Chondrocyte (in vitro differentiated cells): ENCODE measurements at regions not wholly inside any gene's neighbourhood (a gene's known extent, or its start where the extent isn't known, plus 50 kb on each side); places are given as distances from the start of the nearest gene placed in this dataset.

Experiments used
- DNase-seq: peaks from one replicate; pipeline ENCODE4 v3.0.0; 2021; ENCODE audit warnings: mixed read lengths, low spot score
- H3K27ac Mint-ChIP-seq: one replicate; pipeline ENCODE4 v1.8.0; 2021; ENCODE audit warnings: mild to moderate bottlenecking, moderate library complexity, mixed read lengths; ENCODE audit not compliant: unreplicated experiment
- H3K27me3 Mint-ChIP-seq: 2 replicates; pipeline ENCODE4 v1.8.0; 2021; ENCODE audit warnings: low read depth, mixed read lengths
- H3K36me3 Mint-ChIP-seq: 2 replicates; pipeline ENCODE4 v1.8.0; 2021; ENCODE audit warnings: low read depth, mixed read lengths
- H3K4me1 Mint-ChIP-seq: 2 replicates; pipeline ENCODE4 v1.8.0; 2021; ENCODE audit warnings: low read depth, mild to moderate bottlenecking, mixed read lengths
- H3K4me3 Mint-ChIP-seq: one replicate; pipeline ENCODE4 v1.8.0; 2021; ENCODE audit warnings: mild to moderate bottlenecking, moderate library complexity, mixed read lengths; ENCODE audit not compliant: unreplicated experiment
- H3K9me3 Mint-ChIP-seq: 2 replicates; pipeline ENCODE4 v1.8.0; 2021; ENCODE audit warnings: low read depth, mixed read lengths
- CTCF ChIP-seq: fragments of 200-600 bp; sonication (generic); IDR thresholded peaks from 2 replicates; pipeline ENCODE4 v1.5.0; 2021; ENCODE audit warnings: antibody characterized with exemption, mild to moderate bottlenecking, moderate library complexity

DNA sequence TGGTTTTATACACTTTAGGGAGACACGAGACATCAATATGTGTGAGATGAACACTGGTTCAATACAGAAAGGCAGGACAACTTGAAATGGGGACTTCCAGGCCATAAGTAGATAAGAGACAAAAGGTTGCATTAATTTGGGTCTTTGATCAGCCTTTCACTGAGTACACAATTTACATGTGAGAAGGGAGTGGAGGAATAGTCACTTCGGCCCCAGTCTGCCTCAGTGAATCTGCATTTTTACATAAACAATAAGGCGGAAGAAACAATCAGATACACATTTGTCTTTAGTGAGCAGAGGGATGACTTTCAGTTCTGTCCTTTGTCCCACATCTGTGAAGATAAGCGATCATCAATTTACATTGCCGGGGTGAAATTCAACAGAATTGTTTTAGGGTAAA lies 104.3 kb upstream of the ARL4C start:
- Mint-ChIP-seq H3K4me1 (no peaks in the 10 kb centered on the region), H3K4me3 (no peak overlapping the region), H3K36me3 (no peaks in the 10 kb centered on the region), H3K27me3 (peaks cover 2% of the 10 kb centered on the region), H3K9me3 (no peaks in the 10 kb centered on the region), H3K27ac (no peak overlapping the region)
- DNase-seq: no peak
- TF ChIP-seq CTCF: no peak

GRCh38 chr2:234597576-234597861 lies 100.6 kb upstream of the ARL4C start:
- DNase-seq: no peak
- Mint-ChIP-seq H3K4me3 (no peak overlapping the region), H3K36me3 (no peaks in the 10 kb centered on the region), H3K9me3 (no peaks in the 10 kb centered on the region), H3K27ac (no peak overlapping the region), H3K4me1 (peaks cover 10% of the 10 kb centered on the region), H3K27me3 (peaks cover 2% of the 10 kb centered on the region)
- no peak for TF ChIP-seq CTCF

GRCh38 chr2:234596696-234597575 lies 100.1 kb upstream of the ARL4C start:
- H3K9me3 Mint-ChIP-seq: no peaks in the 10 kb centered on the region
- no peak overlapping the region for H3K4me3 Mint-ChIP-seq
- no peaks in the 10 kb centered on the region for H3K36me3 Mint-ChIP-seq
- H3K27me3 Mint-ChIP-seq: peaks cover 2% of the 10 kb centered on the region
- peaks cover 10% of the 10 kb centered on the region for H3K4me1 Mint-ChIP-seq
- DNase-seq: no peak
- TF ChIP-seq CTCF: no peak
- H3K27ac Mint-ChIP-seq: no peak overlapping the region

GRCh38 chr2:234595829-234596228 lies 98.9 kb upstream of the ARL4C start:
- H3K27ac Mint-ChIP-seq: no peak overlapping the region
- no peaks in the 10 kb centered on the region for H3K9me3 Mint-ChIP-seq
- H3K4me3 Mint-ChIP-seq: no peak overlapping the region
- no peaks in the 10 kb centered on the region for H3K36me3 Mint-ChIP-seq
- TF ChIP-seq CTCF: no peak
- no peak for DNase-seq
- no peaks in the 10 kb centered on the region for H3K27me3 Mint-ChIP-seq
- H3K4me1 Mint-ChIP-seq: peaks cover 10% of the 10 kb centered on the region

DNA sequence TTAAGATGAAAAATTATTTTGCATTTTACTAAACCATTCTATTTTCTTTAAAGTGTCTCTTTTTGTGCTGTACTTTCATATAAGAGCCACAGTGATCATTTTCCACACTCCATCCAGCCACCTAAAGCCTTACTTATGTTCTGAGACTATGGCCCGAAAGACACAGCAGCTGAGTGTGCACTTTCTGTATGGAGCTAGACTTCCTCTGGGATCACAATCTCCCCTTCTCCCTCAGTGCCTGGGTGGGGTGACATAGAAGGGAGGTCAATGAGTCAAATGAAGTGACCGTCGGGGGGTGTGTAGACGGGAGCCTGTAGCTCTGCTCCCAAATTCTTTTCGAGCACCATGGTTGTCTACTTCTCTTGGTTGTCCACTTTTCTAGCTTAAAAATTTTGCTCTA lies 97.8 kb upstream of the ARL4C start:
- DNase-seq: no peak

More for the DNA sequence above, 97.8 kb upstream of the ARL4C start:
- no peak overlapping the region for H3K27ac Mint-ChIP-seq
- H3K27me3 Mint-ChIP-seq: no peaks in the 10 kb centered on the region
- no peak for TF ChIP-seq CTCF
- H3K9me3 Mint-ChIP-seq: no peaks in the 10 kb centered on the region
- H3K36me3 Mint-ChIP-seq: no peaks in the 10 kb centered on the region
- H3K4me3 Mint-ChIP-seq: no peak overlapping the region
- peaks cover 10% of the 10 kb centered on the region for H3K4me1 Mint-ChIP-seq
